Thyroid gland (tissue), 4 donors: ENCODE measurements at regions not wholly inside any gene's neighbourhood (a gene's known extent, or its start where the extent isn't known, plus 50 kb on each side); places are given as distances from the start of the nearest gene placed in this dataset.

Source experiments
- DNase-seq, 2 donors: peaks; one replicate each; pipeline ENCODE4 v3.0.0-alpha.2; 2019
- H3K27ac ChIP-seq, 3 donors: fragments of 200-600 bp; sonication (generic); 1 replicate in 2 of 3; 2 replicates in 1 of 3; pipeline ENCODE4 v1.5.1; 2016 to 2019; ENCODE audit warnings: mild to moderate bottlenecking in 1 of 3, moderate library complexity in 1 of 3
- H3K27me3 ChIP-seq: fragments of 200-600 bp; sonication (generic); one replicate; pipeline ENCODE4 v1.5.1; 2019
- H3K36me3 ChIP-seq, 2 donors: fragments of 200-600 bp; sonication (generic); one replicate each; pipeline ENCODE4 v1.5.1; 2016 to 2019
- H3K4me1 ChIP-seq, 2 donors: fragments of 200-600 bp; sonication (generic); one replicate each; pipeline ENCODE4 v1.5.1; 2017 to 2019
- H3K4me3 ChIP-seq, 3 donors: fragments of 200-600 bp; sonication (generic); replicated peaks in 1 of 3; 1 replicate in 2 of 3; 2 replicates in 1 of 3; pipeline ENCODE4 v1.5.1; 2016; ENCODE audit warnings: mild to moderate bottlenecking in 1 of 3
- H3K9me3 ChIP-seq: fragments of 200-600 bp; sonication (generic); one replicate; pipeline ENCODE4 v1.5.1; 2017
- CTCF ChIP-seq, 6 experiments: fragments of 200-600 bp in 3 of 6; fragments of 450-650 bp in 3 of 6; sonication (generic) in 3 of 6; IDR thresholded peaks; one replicate each; pipeline ENCODE4 v1.5.1; 2016 to 2019; ENCODE audit warnings: antibody characterized with exemption in 6 of 6, mild to moderate bottlenecking in 2 of 6, inconsistent platforms in 1 of 6, moderate library complexity in 1 of 6
- POLR2A ChIP-seq, 2 donors: fragments of 450-650 bp; IDR thresholded peaks; one replicate each; pipeline ENCODE4 v1.6.1; 2017; ENCODE audit warnings: antibody characterized with exemption in 2 of 2, mild to moderate bottlenecking in 2 of 2, moderate library complexity in 1 of 2
- WGBS, 2 donors: methylation state at CpG; one replicate each; pipeline ENCODE4 v1.1.5; 2017; 5-methylcytosine and 5-hydroxymethylcytosine counted together
- intact Hi-C: fragments of 100-400 bp; cut with DNase I; formaldehyde crosslinking; loops from one replicate; pipeline ENCODE4 v1.15.1; 2023

- intact Hi-C loops: no loop called here
- DNase-seq: no peak
- TF ChIP-seq CTCF (IDR thresholded peaks at IDR 0.05) (no peak), POLR2A (IDR thresholded peaks at IDR 0.05) (no peak)
- WGBS, 2 donors: 25 to 88% methylated on average over 3 of the region's 3 CpGs
- H3K36me3 ChIP-seq: no peaks in the 10 kb centered on the region
- no peaks in the 10 kb centered on the region for H3K4me1 ChIP-seq
- no peaks in the 10 kb centered on the region for H3K9me3 ChIP-seq
- H3K27me3 ChIP-seq: no peaks in the 10 kb centered on the region
- H3K27ac ChIP-seq: no peak overlapping the region
- no peak overlapping the region for H3K4me3 ChIP-seq
Measured at GRCh38 chr4:22062676-22063075, 114.1 kb upstream of the KCNIP4 start.

- Histone ChIP-seq H3K4me3 (no peak overlapping the region), H3K4me1 (no peaks in the 10 kb centered on the region), H3K9me3 (no peaks in the 10 kb centered on the region), H3K27ac (no peak overlapping the region), H3K27me3 (no peaks in the 10 kb centered on the region), H3K36me3 (no peaks in the 10 kb centered on the region)
- TF ChIP-seq POLR2A (IDR thresholded peaks at IDR 0.05): no peak
- no peak for TF ChIP-seq CTCF (IDR thresholded peaks at IDR 0.05)
- 84 to 86% methylated on average over 5 of the region's 5 CpGs for WGBS, 2 donors
- intact Hi-C loops: no loop called here
- no peak for DNase-seq
Measured at GRCh38 chr4:22055954-22056353, 107.4 kb upstream of the KCNIP4 start.

GRCh38 chr4:22052076-22052475 lies 103.5 kb upstream of the KCNIP4 start:
- H3K4me1 ChIP-seq: no peaks in the 10 kb centered on the region
- intact Hi-C loops: no loop called here
- H3K27ac ChIP-seq: no peak overlapping the region
- H3K27me3 ChIP-seq: no peaks in the 10 kb centered on the region
- H3K9me3 ChIP-seq: no peaks in the 10 kb centered on the region
- DNase-seq: no peak
- H3K4me3 ChIP-seq: no peak overlapping the region
- 78 to 86% methylated on average over 1 of the region's 1 CpG for WGBS, 2 donors
- no peaks in the 10 kb centered on the region for H3K36me3 ChIP-seq
- TF ChIP-seq CTCF (IDR thresholded peaks at IDR 0.05) (no peak), POLR2A (IDR thresholded peaks at IDR 0.05) (no peak)

- intact Hi-C loops: no loop called here
- H3K36me3 ChIP-seq: no peaks in the 10 kb centered on the region
- no peaks in the 10 kb centered on the region for H3K9me3 ChIP-seq
- no peaks in the 10 kb centered on the region for H3K4me1 ChIP-seq
- H3K27ac ChIP-seq: no peak overlapping the region
- WGBS, 2 donors: 35 to 66% methylated on average over 2 of the region's 2 CpGs
- no peak for DNase-seq
- no peak overlapping the region for H3K4me3 ChIP-seq
- no peaks in the 10 kb centered on the region for H3K27me3 ChIP-seq
- TF ChIP-seq CTCF (IDR thresholded peaks at IDR 0.05): no peak
- TF ChIP-seq POLR2A (IDR thresholded peaks at IDR 0.05): no peak
Measured at GRCh38 chr4:22048323-22048722, 99.8 kb upstream of the KCNIP4 start.

- DNase-seq: no peak
- Histone ChIP-seq H3K4me1 (no peaks in the 10 kb centered on the region), H3K36me3 (no peaks in the 10 kb centered on the region), H3K4me3 (no peak overlapping the region), H3K27me3 (no peaks in the 10 kb centered on the region), H3K9me3 (no peaks in the 10 kb centered on the region), H3K27ac (no peak overlapping the region)
- intact Hi-C loops: no loop called here
- 91 to 92% methylated on average over 12 of the region's 12 CpGs for WGBS, 2 donors
- TF ChIP-seq POLR2A (IDR thresholded peaks at IDR 0.05) (no peak), CTCF (IDR thresholded peaks at IDR 0.05) (no peak)
Measured at GRCh38 chr4:22047793-22048192, 99.2 kb upstream of the KCNIP4 start.
